HG02642 (cell line): ENCODE measurements at regions not wholly inside any gene's neighbourhood (a gene's known extent, or its start where the extent isn't known, plus 50 kb on each side); places are given as distances from the start of the nearest gene placed in this dataset.
"Not testable (repeated sequence)": the region's sequence is repeated elsewhere in the genome, so short reads cannot be mapped to it uniquely, and the experiment has no call there.

ENCODE experiments used
- ATAC-seq: cut with Tn5 transposase; IDR thresholded peaks from one replicate; pipeline ENCODE4 v1.9.1; 2021; ENCODE audit warnings: mild to moderate bottlenecking; ENCODE audit not compliant: unreplicated experiment, poor library complexity

DNA sequence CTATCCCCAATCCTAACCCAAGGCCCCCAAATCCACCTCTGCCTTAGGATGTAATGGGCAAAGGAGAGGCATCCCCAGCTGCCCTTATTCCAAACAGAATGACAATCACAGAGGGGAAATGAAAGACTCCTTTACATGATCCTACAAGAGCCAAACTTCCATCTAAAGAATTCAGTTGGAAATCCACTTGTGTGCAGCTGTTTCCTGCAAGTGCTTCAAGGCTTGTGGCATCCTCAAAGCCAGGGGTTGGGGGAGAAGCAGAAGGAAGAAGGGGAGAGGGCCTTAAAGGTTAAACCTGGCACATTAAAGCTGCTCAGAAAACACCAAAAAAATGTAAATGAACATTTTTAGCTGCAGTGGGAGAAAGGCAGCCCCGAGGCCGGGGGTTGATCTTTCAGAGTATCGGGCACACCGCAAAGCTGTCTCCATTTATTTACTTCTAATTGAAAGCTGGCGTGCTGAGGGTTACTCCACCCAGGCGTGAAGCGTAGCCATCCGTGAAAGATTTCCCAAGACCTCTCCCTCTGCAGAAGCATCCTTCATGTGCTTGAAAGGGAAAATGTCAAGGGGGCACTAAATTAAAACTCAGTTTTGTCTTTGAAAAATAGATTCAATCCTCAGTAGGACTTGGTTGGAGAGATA is 217.8 kb downstream of the SHQ1 start:
- ATAC-seq = no peak

DNA sequence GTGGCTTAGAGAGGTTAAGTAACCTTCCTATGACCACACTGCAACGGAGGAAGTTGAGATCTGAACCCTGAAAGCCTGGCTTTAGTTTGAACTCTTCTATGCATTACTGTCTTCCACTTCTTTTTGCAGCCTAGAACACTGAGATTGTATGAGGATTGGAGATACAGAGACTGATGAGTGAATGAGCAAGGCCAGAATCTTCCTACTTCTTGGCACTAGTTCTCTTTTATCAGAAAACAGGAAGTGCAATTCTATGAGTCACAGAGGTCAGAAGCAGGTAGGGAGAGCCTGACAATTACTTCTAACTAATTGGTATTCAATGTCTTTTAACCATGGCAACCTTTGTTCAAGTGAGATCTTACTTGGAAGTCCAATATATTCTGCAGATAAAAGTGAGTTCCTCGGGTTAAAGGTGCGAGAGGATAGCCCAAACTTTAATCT is 219.0 kb downstream of the SHQ1 start:
- ATAC-seq = peak; percentile 58

DNA sequence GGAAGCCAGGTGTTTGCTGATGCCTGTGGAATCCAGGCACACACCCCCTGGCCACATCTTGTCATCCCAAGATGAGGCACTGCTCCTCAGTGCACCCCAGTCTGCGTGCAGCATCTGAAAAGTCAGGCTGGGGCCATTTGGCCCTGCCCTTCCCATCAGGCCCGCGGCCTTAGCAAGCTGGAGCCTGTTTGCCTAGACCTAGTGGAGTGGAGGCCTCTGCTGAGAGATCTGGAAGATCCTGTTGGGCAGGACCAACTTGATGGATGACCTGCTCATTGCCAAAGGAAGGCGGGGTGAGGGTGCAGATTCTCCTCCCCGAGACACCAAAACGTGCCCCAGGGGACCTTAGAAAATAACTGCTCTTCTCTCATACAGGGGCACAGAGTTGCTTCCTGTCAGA is 220.2 kb downstream of the SHQ1 start:
- no peak for ATAC-seq

DNA sequence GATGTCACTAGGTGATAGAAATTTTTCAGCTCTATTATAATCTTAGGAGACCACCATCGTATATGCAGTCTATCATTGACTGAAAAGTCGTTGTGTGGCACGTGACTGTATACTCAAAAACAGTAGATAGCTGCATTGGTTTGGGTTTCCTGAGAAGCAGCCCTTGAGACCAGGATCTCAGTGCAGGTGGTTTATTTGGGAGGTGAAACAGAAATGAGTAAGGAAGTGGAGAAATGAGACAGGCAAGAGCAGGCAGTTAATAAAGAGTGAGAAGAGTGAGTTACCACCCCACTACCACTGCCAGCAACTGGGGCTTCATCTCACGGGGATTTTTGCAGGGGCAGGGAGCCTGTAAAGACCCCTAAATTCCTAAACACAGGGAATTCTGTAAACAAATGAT is 221.0 kb downstream of the SHQ1 start:
- ATAC-seq = no peak

DNA sequence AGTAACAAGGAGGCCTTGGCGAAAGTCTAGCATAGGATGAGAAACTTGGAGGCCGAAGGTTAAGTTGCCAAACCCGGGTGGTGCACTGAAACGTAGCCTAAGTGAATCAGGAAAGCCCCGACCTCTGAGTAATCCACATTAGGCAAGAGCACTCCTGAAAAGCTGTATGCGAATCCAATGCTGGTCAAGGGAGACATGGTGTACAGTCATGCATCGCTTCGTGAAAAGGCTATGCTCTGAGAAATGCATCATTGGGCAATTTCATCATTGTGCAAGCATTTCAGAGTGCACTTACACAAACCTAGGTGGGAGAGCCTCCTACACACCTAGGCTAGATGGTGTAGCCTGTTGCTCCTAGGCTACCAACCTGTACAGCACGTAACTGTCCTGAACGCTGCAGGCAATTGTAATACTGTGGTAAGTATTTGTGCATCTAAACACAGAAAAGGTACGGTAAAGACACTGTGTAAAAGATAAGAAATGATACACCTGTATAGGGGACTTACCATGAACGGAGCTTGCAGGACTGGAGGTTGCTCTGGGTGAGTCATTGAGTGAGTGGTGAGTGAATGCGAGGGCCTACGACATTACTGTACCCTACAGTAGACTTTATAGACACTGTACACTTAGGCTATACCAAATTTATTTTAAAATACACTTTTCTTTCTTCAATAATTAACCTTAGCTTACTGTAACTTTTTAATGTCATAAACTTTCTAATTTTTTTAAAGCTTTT is 222.5 kb downstream of the SHQ1 start:
- ATAC-seq = no peak

DNA sequence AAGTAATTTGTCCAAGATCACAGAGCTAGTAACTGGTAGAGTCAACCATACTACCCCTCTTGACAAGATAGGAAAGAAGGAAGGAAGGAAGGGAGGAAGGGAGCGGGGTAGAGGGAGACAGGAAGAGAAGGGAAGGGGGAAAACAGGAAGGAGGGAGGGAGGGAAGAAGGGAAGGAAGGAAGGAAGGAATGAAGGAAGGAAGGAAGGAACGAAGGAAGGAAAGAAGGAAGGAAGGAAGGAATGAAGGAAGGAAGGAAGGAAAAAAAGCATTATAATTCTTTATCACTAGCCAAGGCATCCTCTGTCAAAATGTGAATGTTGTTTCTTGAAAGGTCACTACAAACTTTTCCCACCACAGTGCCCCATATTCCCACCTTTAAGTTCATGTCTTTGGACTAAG is 223.6 kb downstream of the SHQ1 start:
- no peak for ATAC-seq

DNA sequence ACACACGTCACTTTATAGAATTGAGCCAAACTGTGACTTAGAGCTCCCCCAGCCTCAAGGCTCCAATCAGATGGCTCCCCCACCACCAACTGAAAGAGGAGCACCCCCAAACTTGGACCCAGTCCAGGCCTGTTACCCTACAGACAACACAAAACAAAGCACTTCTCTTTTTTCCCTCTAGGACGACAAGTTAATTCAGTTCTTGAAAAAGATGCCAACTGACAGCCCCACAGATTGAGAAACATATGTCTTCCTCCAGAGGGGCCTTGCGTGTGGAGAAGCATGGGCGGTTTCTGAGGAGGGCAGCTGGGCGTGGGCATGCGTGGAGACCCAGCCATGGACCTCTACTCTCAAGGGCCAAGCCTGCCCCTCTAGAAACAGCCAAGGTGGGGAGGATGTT is 229.5 kb downstream of the SHQ1 start:
- ATAC-seq = no peak

DNA sequence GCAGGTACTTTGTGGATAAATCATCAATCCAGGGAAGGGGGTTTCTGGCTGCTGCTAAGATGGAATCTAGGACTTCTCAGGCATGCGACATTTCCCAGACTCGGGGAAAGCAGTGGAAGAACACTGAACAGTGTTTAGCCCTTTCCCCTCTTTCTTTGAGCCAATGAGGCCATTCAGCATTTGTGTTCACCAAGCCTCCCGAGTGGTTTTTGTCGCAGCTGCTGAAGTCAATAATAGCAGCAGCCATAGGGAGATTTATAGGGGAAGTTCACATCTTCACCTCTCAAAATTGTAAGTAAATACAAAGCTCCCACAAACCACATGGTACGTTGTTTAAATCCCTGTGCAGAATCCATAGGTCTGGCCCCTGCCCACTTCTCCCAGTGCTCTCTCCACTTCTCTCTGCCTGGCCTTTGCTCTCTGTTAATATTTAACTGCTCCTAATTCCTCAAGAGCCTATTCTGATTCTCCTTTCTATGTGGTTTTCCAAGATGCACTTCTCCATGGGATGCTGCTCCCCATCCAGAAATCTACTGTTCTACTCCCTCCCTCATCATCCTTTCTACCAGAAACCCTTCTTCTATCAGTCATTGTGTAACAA is 230.7 kb downstream of the SHQ1 start:
- ATAC-seq = no peak

DNA sequence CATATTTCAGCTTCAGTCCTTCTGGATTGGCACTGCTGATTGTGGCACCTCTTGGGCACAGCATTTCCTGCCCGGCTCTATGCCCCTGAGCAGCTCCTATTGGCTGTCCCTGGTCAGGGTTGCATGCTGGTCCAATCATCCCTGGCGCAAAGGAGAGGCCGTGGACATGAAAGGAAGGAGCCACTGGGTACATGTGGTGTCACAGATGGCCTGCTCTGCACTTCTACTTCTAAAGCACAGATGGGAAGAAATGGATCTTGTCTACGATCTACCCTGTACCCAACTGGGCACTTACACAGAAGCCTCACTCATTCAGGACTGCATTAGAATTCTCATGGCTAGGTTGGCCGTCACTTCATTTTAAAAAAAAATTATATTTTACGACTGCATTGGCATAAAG is 232.5 kb downstream of the SHQ1 start:
- no peak for ATAC-seq

DNA sequence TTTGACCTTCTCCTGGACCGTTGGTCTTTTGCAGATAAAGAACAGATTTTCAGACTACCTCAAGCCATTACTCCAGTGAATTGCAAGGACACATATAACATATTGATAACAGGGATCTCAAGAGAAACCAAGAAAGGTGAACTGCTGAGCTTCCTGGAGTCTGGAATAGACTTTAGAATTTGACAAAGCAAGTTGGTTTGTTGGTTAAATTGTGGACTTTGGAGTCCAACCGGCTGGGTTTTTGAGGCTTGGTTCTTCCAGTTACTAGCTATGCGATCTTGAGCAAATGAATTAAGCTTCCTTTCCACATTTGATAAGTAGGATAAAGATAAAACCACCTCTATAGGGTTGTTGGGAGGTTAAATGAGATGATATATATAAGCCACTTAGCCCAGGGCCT is 233.1 kb downstream of the SHQ1 start:
- ATAC-seq = no peak

DNA sequence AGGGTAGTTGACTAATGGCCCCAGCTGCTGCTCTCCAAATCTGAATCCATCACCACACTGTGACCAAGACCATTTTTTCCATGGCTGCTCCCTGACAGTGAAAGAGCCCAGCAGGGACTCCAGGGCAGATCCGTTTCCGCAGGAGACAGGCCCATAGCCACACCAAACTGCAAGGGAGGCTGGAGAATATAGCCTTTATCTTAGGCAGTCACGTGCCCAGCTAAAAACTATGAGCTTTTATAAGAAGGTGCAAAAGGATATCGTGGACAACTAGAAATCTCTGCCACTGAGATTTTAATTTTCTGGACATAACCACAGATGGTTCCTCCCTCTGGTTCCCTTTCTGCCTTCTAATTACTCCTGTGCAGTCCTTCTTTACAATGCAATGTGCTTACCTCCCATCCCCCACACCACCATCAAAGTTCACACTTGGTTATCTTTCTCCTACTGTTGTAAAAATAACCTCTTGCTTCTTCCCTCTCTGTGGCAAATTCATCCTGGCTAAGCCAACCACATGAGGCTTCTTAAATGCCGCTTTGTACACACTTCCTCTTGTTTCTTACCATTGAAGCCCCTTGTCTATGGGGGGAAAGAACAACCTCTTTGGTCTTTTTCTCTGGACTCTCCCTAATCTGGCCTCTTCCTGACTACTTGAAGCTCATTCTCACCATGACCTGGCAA is 233.7 kb downstream of the SHQ1 start:
- no peak for ATAC-seq

DNA sequence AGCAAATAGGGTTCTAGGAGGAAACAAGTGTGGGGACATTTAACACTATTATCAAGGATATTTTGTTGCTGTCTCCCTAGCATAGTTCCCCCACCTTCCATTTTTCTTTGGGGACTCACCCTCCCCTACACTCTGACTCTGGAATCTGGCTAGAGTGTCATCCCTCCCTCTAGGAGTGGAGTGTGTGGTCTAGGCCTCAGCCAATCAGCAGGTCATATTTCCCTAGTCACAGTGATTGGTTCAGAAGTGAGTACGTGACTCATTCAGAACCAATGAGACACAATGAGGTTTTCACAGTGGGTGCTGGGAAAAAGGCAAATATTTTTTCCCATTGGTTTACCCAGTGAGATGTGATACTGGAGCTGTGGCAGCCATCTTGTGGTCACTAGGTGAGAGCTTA is 234.4 kb downstream of the SHQ1 start:
- no peak for ATAC-seq

DNA sequence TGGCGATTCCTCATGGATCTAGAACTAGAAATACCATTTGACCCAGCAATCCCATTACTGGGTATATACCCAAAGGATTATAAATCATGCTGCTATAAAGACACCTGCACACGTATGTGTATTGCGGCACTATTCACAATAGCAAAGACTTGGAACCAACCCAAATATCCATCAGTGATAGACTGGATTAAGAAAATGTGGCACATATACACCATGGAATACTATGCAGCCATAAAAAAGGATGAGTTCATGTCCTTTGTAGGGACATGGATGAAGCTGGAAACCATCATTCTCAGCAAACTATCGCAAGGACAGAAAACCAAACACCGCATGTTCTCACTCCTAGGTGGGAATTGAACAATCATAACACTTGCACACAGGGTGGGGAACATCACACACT is 239.1 kb downstream of the SHQ1 start:
- not testable (repeated sequence) for ATAC-seq

DNA sequence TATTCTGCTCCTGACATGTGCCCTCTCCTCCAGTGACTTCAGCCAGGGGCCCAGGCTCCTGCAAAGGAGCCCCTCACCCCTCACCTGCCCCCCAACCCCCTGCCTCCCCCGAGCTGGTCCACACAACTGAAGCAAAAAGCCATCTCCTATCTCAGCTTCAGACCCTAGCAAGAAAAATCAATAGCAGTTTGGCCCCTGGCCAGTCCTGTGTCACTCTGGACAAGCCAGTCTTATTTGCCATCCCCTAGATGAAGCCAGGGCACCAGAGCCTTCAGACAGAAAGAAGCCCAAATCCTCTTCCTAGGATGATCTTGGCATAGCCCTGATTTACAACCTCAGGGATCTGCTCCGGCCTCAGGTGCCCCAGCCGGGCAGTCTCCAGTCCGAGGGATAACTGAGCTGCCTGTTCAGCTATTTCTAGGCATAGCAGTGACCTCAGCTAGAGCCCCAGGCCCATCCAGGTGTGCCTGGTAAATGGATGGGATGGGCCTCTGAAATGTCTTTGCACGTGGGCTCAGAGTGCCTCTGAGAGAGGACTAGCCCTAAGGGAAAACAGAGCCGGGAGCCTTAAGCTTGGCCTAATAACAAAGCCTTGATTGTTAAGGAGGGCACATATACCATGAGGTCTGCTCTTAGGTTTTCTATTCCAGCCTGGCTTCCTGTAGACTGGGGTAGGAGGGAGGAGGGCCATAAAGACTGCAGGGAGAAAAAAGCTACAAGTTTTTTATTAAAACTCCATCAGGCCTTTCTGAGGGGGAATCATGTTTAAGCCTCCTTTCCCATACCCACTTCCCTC is 242.0 kb downstream of the SHQ1 start:
- no peak for ATAC-seq

DNA sequence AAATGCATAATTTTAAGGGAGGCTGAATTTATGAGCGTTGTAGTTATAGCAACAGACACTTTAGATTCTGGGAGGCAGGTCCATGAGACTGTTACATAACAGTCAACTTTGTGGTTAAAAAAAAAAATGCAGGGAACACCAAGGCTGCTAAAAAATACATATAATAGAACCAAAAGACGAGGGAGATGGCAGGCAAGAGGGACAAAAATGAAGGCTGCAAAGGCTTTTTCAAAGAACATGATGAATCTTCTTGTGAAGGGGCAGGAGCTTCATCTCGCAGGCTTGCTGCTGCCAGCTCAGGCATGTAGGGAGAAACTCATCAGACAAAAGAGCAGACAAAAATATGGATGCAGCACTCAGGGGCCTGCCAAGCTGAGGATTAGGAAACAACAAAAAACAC is 243.9 kb downstream of the SHQ1 start:
- ATAC-seq = no peak

DNA sequence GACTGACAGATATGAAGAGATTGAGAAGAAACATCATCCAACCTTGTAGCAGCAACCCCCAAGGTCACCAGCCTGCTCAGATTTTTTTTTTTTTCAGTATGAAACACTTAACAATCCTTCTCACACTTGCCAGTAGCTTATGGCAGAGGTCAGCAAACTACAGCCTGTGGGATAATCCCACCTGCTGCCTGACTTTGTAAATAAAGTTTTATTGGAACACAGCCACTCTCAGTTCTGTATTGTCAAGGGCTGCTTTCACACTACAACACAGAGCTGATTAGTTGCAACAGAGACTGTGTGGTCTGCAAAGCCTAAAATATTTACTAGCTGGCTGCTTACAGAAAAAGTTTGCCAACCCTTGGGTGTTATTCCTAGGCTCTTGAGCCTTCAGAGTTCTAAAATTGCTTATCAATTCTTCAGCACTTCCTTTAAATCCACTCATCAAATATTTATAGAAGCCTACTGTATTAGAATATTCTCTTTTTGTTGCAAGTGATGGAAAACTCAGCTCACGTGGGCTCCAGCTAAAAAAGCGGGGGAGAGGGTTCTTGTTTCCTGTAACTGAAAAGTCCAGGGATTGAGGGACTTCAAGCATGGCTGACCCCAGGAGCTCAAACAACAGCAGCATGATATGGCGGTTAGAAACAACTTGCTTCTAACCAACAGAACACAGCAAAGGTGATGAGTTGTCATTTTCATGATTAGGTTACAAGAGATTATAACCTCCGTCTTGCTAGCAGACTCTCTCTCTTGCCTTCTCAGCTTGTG is 246.1 kb downstream of the SHQ1 start:
- no peak for ATAC-seq

DNA sequence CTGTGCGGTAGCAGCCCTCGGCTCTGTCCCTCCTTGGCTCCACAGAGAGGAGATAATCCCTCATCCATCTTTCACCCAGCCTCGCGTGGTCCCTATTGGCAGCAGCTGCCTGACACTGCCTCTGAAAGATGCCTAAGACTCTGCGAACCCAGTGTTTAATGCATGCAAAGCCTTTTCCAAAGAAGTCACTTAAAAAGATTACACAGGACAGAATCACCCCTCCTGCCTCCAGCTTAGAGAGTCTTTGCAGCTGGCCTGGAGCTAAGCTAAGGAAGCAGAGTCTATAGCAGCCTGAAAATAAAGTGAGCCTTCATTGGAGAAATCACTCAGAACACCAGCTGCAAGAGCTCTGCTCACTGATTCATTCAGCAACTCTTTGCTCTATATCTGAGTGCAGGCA is 247.2 kb downstream of the SHQ1 start:
- no peak for ATAC-seq

DNA sequence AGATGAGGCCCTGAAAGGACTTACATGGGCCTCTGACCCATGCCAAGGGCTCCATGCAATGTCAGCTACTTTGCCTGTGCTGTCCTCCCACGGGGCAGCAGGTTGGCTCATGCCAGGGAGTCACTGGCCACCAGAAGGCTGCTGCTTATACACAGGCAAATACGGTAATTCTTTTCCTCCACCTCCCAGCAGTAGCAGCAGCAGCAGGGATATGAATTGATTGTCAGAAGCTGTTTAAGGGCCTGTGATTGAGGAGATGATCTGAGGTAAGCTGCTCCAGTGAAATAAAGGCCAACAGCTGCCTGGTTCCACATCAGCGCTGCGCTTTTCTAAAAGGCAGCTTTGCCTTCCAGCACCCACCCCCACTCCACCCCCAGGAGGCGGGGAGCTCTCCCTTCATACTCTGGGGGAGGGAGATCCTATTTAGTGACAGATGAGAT is 250.5 kb downstream of the SHQ1 start:
- ATAC-seq = no peak

DNA sequence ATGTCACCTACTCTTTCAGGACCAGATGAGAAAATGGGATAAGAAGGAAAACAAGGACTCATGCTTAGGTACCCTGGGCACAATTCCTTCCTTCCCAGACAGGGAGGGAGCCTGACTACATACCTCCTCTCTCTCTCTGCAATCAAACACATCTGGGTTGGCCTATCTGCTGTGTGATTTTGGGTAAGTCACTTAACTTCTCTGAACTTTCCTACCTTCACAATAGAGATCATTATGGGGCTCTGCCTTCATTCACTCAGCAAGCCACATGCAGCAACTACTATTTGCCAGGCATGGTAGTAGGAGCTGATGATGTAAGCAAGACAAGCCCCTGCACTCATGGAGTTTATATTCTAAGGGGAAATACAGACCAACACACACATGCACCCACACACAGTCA is 251.2 kb downstream of the SHQ1 start:
- no peak for ATAC-seq
